K562 (cell line): ENCODE measurements at regions not wholly inside any gene's neighbourhood (a gene's known extent, or its start where the extent isn't known, plus 50 kb on each side); places are given as distances from the start of the nearest gene placed in this dataset.

ENCODE experiments used
- ATAC-seq: fragments of 200-7000 bp; cut with Tn5 transposase; 3 replicates; pipeline ENCODE4 v1.9.1; 2020; ENCODE audit warnings: moderate library complexity
- BruUV-seq: library from RNA; stranded (reverse); fragments of 400-500 nt; replicated peaks from 2 replicates; lab custom pipeline; 2021; lab: Mats Ljungman, UMichigan
- CTCF ChIA-PET: fragments of 300-600 bp; formaldehyde crosslinking; extraction: SDS; loops from one replicate; lab custom pipeline; 2021; ENCODE audit warnings: low intra/inter-chr PET ratio; lab: Yijun Ruan, JAX
- POLR2A ChIA-PET: fragments of 300-600, 350-650 bp; sonication (Branson Sonifier 250); formaldehyde crosslinking; extraction: SDS; loops from one replicate; lab custom pipeline; 2021; ENCODE audit warnings: antibody characterized with exemption, inconsistent platforms; lab: Yijun Ruan, JAX
- DNase-seq, 4 experiments: peaks; one replicate each; pipeline versions ENCODE4 v3.0.0 to v3.0.0-alpha.2; 2011 to 2018; ENCODE audit warnings: low spot score in 3 of 4, mixed read lengths in 3 of 4; ENCODE audit errors: extremely low read depth in 1 of 4
- FAIRE-seq: peaks from 2 replicates; lab custom pipeline; 2011; peaks lifted over from hg19 to GRCh38; lab: Jason Lieb, UNC
- H2AFZ ChIP-seq: 2 replicates; pipeline ENCODE4 v1.6.0; 2011; ENCODE audit warnings: low read depth, low read length, control low read depth, inconsistent platforms
- H3K27ac ChIP-seq: fragments of 200-600 bp; 3 replicates; pipeline ENCODE4 v1.8.0; 2011; ENCODE audit warnings: low read depth, mild to moderate bottlenecking, control low read depth, inconsistent platforms, low read length, moderate library complexity, mixed read lengths; ENCODE audit errors: extremely low read depth
- H3K27me3 ChIP-seq, 2 experiments: fragments of 300-600 bp in 1 of 2; 2 replicates in 1 of 2; 3 replicates in 1 of 2; pipeline versions ENCODE4 v1.6.0 to v1.8.0; 2011; ENCODE audit warnings: inconsistent platforms in 2 of 2, low read length in 2 of 2, mild to moderate bottlenecking in 1 of 2, mixed read lengths in 1 of 2, moderate library complexity in 1 of 2; ENCODE audit not compliant: control insufficient read depth in 2 of 2, insufficient read depth in 2 of 2
- H3K36me3 ChIP-seq: fragments of 300-600 bp; 3 replicates; pipeline ENCODE4 v1.8.0; 2011; ENCODE audit warnings: mild to moderate bottlenecking, low read length, inconsistent platforms; ENCODE audit not compliant: control insufficient read depth, insufficient read depth
- H3K4me1 ChIP-seq, 2 experiments: fragments of 200-600 bp in 1 of 2; replicated peaks in 1 of 2; 2 replicates in 1 of 2; 3 replicates in 1 of 2; pipeline versions ENCODE4 v1.5.1 to v1.8.0; 2011; ENCODE audit warnings: inconsistent platforms in 2 of 2, low read length in 2 of 2, mild to moderate bottlenecking in 1 of 2, mixed read lengths in 1 of 2, moderate library complexity in 1 of 2; ENCODE audit not compliant: control insufficient read depth in 2 of 2, insufficient read depth in 2 of 2
- H3K4me2 ChIP-seq: 2 replicates; pipeline ENCODE4 v1.6.1; 2011; ENCODE audit warnings: low read length, control low read depth, inconsistent platforms, mixed read lengths; ENCODE audit not compliant: insufficient read depth
- H3K4me3 ChIP-seq: fragments of 200-600 bp; sonication (generic), shearing (Covaris generic); 2 replicates; pipeline ENCODE4 v1.5.1; 2016; ENCODE audit warnings: control low read depth, inconsistent platforms
- H3K79me2 ChIP-seq: fragments of 200-600 bp; 3 replicates; pipeline ENCODE4 v1.8.0; 2011; ENCODE audit warnings: low read length, inconsistent platforms; ENCODE audit not compliant: control insufficient read depth, insufficient read depth
- H3K9ac ChIP-seq, 2 experiments: 2 replicates each; pipeline versions ENCODE4 v1.6.0 to v1.6.1; 2011; ENCODE audit warnings: low read depth in 2 of 2, low read length in 2 of 2, control low read depth in 1 of 2, inconsistent platforms in 1 of 2, mild to moderate bottlenecking in 1 of 2, mixed read lengths in 1 of 2; ENCODE audit not compliant: insufficient read depth in 1 of 2
- H3K9me1 ChIP-seq: one replicate; pipeline ENCODE4 v1.6.0; 2011; ENCODE audit warnings: inconsistent platforms, mild to moderate bottlenecking, low read length, moderate library complexity; ENCODE audit not compliant: control insufficient read depth, insufficient read depth
- H3K9me3 ChIP-seq: replicated peaks from 2 replicates; pipeline ENCODE4 v1.5.1; 2011; ENCODE audit warnings: low read depth, low read length, inconsistent platforms; ENCODE audit not compliant: control insufficient read depth, insufficient read depth
- H4K20me1 ChIP-seq: replicated peaks from 2 replicates; pipeline ENCODE4 v1.6.1; 2011; ENCODE audit warnings: low read length, inconsistent platforms, mixed read lengths; ENCODE audit not compliant: control insufficient read depth, insufficient read depth
- ARID1B ChIP-seq: fragments of 450-650 bp; IDR thresholded peaks from 2 replicates; pipeline ENCODE4 v1.6.1; 2016; ENCODE audit warnings: antibody characterized with exemption, mild to moderate bottlenecking, inconsistent platforms
- BDP1 ChIP-seq: IDR thresholded peaks from 3 replicates; pipeline ENCODE4 v1.6.1; 2011; ENCODE audit not compliant: insufficient read length, insufficient read depth
- GTF2E2 ChIP-seq: fragments of 200-800 bp; sonication (Bioruptor generic); IDR thresholded peaks from 2 replicates; pipeline ENCODE4 v1.6.1; 2016; ENCODE audit warnings: missing genetic modification characterization, missing compliant biosample characterization
- NCOA6 ChIP-seq: fragments of 450-650 bp; IDR thresholded peaks from 2 replicates; pipeline ENCODE4 v1.6.1; 2017; ENCODE audit warnings: mild to moderate bottlenecking
- PRPF4 ChIP-seq: fragments of 200-400 bp; formaldehyde crosslinking; IDR thresholded peaks from one replicate; pipeline ENCODE4 v1.6.1; 2017; ENCODE audit warnings: low read length, low read depth, mild to moderate bottlenecking; ENCODE audit not compliant: insufficient read depth, poor library complexity, severe bottlenecking
- RBM39 ChIP-seq: fragments of 200-400 bp; formaldehyde crosslinking; optimal IDR thresholded peaks from 2 replicates; pipeline ENCODE3; 2018; ENCODE audit warnings: low read depth, low read length
- SMC3 ChIP-seq: conservative IDR thresholded peaks from 2 replicates; pipeline ENCODE4 v1.6.1; 2011; ENCODE audit warnings: low read depth, low read length, improper control_type of control experiment; ENCODE audit not compliant: insufficient read depth
- TARDBP ChIP-seq: fragments of 450-650 bp; IDR thresholded peaks from 2 replicates; pipeline ENCODE4 v1.6.1; 2016
- TRIM28 ChIP-seq: fragments of 450-650 bp; IDR thresholded peaks from 2 replicates; pipeline ENCODE4 v1.6.1; 2017
- ZFP1 ChIP-seq: fragments of 450-650 bp; formaldehyde crosslinking; IDR thresholded peaks from 2 replicates; pipeline ENCODE4 v1.4.0; 2020; ENCODE audit warnings: mild to moderate bottlenecking, mixed read lengths
- ZNF224 ChIP-seq: sonication (generic); formaldehyde crosslinking; IDR thresholded peaks from 2 replicates; pipeline ENCODE4 v1.8.0; 2022; ENCODE audit warnings: mild to moderate bottlenecking, missing genetic modification reagents
- ZNF23 ChIP-seq: fragments of 250-450 bp; sonication (Bioruptor Pico); IDR thresholded peaks from 2 replicates; pipeline ENCODE4 v1.4.0; 2020; ENCODE audit warnings: mild to moderate bottlenecking
- ZNF232 ChIP-seq: sonication (generic); formaldehyde crosslinking; IDR thresholded peaks from 2 replicates; pipeline ENCODE4 v1.8.0; 2022; ENCODE audit warnings: mild to moderate bottlenecking, missing genetic modification reagents
- ZNF274 ChIP-seq: IDR thresholded peaks from 2 replicates; pipeline ENCODE4 v1.6.1; 2011; ENCODE audit warnings: low read depth, mild to moderate bottlenecking, low read length, moderate library complexity, borderline replicate concordance
- ZNF551 ChIP-seq: fragments of 250-450 bp; sonication (Bioruptor Pico); IDR thresholded peaks from 2 replicates; pipeline ENCODE4 v1.5.0; 2021; ENCODE audit warnings: mild to moderate bottlenecking, moderate library complexity
- WGBS: fragments of 100-300 bp; shearing (Covaris generic); methylation state at CpG from one replicate; pipeline ENCODE4 v1.1.6; 2016; ENCODE audit warnings: low coverage, mixed read lengths; ENCODE audit not compliant: insufficient coverage; ENCODE audit errors: missing lambda C conversion rate; 5-methylcytosine and 5-hydroxymethylcytosine counted together
- in situ Hi-C: fragments of 300-500 bp; cut with MboI; formaldehyde crosslinking; loops from 4 replicates; pipeline ENCODE4 v1.15.0; 2018; ENCODE audit warnings: inconsistent platforms, mixed read lengths
- intact Hi-C: fragments of 100-400 bp; cut with micrococcal nuclease; formaldehyde crosslinking; loops from 2 replicates; pipeline ENCODE4 v1.14.2; 2022
- TF ChIP-seq, protein P1 (sequence below): sonication (generic); formaldehyde crosslinking; IDR thresholded peaks from 2 replicates; pipeline ENCODE4 v1.8.0; 2022; ENCODE audit warnings: mild to moderate bottlenecking, low read depth, missing genetic modification reagents
- TF ChIP-seq, protein P2 (sequence below), 2 experiments: fragments of 450-650 bp in 1 of 2; sonication (generic) in 1 of 2; formaldehyde crosslinking; conservative IDR thresholded peaks; 2 replicates each; pipeline versions ENCODE4 v1.4.0 to v1.8.1; 2020 to 2022; ENCODE audit warnings: mild to moderate bottlenecking in 1 of 2, missing genetic modification reagents in 1 of 2
- TF ChIP-seq, protein P3 (sequence below): fragments of 250-450 bp; sonication (Bioruptor Pico); IDR thresholded peaks from 2 replicates; pipeline ENCODE4 v1.4.0; 2020; ENCODE audit warnings: borderline replicate concordance
- TF ChIP-seq, protein P4 (sequence below): sonication (generic); formaldehyde crosslinking; IDR thresholded peaks from 2 replicates; pipeline ENCODE4 v1.8.1; 2023; ENCODE audit warnings: mild to moderate bottlenecking, missing genetic modification reagents

DNA sequence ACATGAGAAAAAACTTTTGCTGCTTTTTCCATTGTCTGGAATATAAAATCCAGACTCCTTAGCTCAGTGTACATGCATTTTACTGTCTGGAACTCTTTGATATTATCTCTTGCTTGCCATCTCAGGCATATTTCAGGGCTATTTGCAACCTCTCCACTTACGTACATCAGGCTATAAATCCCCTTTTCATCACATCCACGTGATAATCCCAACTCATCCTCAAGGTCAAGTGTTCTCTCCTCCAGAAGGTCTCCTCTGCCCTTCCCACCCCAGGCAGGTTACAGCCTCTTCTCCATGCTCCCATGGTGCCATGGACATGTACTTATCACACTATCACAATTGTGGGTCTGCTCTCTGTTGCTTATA lies 202.5 kb upstream of the RBMS1 start:
- H3K9me3 ChIP-seq, result no peaks in the 10 kb centered on the region; the same call in 1 of the 2 replicates
- H3K36me3 ChIP-seq, result no peaks in the 10 kb centered on the region
- H3K79me2 ChIP-seq, result no peaks in the 10 kb centered on the region
- H3K27ac ChIP-seq, result no peak overlapping the region
- intact Hi-C loops (no loop called here), in situ Hi-C loops (no loop called here)
- H2AFZ ChIP-seq, result no peak overlapping the region
- ChIA-PET POLR2A (no interaction called here), CTCF (no interaction called here)
- DNase-seq, result no peak
- no peaks in the 10 kb centered on the region for H4K20me1 ChIP-seq
- no peaks in the 10 kb centered on the region for H3K9me1 ChIP-seq
- ATAC-seq, result no peak
- no peak overlapping the region for H3K4me2 ChIP-seq
- no peak overlapping the region for H3K4me3 ChIP-seq
- BruUV-seq, result no TSS peak
- TF ChIP-seq TARDBP (no peak), ZNF274 (no peak), GTF2E2 (no peak), TRIM28 (no peak), BDP1 (no peak), ARID1B (no peak), ZNF224 (no peak), ZFP1 (CRISPR knock-in tag) (no peak), SMC3 (no peak), ZNF551 (CRISPR knock-in tag) (no peak), PRPF4 (no peak), ZNF23 (CRISPR knock-in tag) (no peak), RBM39 (no peak), ZNF232 (CRISPR knock-in tag) (no peak), NCOA6 (no peak)
- TF ChIP-seq, protein P1, sequence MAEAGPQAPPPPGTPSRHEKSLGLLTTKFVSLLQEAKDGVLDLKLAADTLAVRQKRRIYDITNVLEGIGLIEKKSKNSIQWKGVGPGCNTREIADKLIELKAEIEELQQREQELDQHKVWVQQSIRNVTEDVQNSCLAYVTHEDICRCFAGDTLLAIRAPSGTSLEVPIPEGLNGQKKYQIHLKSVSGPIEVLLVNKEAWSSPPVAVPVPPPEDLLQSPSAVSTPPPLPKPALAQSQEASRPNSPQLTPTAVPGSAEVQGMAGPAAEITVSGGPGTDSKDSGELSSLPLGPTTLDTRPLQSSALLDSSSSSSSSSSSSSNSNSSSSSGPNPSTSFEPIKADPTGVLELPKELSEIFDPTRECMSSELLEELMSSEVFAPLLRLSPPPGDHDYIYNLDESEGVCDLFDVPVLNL (CRISPR knock-in tag), result no peak
- TF ChIP-seq, protein P2, sequence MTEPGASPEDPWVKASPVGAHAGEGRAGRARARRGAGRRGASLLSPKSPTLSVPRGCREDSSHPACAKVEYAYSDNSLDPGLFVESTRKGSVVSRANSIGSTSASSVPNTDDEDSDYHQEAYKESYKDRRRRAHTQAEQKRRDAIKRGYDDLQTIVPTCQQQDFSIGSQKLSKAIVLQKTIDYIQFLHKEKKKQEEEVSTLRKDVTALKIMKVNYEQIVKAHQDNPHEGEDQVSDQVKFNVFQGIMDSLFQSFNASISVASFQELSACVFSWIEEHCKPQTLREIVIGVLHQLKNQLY (CRISPR knock-in tag; conservative IDR thresholded peaks at IDR 0.05), result no peak
- TF ChIP-seq, protein P3, sequence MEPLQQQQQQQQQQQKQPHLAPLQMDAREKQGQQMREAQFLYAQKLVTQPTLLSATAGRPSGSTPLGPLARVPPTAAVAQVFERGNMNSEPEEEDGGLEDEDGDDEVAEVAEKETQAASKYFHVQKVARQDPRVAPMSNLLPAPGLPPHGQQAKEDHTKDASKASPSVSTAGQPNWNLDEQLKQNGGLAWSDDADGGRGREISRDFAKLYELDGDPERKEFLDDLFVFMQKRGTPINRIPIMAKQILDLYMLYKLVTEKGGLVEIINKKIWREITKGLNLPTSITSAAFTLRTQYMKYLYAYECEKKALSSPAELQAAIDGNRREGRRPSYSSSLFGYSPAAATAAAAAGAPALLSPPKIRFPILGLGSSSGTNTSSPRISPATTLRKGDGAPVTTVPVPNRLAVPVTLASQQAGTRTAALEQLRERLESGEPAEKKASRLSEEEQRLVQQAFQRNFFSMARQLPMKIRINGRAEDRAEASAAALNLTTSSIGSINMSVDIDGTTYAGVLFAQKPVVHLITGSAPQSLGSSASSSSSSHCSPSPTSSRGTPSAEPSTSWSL (CRISPR knock-in tag), result no peak
- TF ChIP-seq, protein P4, sequence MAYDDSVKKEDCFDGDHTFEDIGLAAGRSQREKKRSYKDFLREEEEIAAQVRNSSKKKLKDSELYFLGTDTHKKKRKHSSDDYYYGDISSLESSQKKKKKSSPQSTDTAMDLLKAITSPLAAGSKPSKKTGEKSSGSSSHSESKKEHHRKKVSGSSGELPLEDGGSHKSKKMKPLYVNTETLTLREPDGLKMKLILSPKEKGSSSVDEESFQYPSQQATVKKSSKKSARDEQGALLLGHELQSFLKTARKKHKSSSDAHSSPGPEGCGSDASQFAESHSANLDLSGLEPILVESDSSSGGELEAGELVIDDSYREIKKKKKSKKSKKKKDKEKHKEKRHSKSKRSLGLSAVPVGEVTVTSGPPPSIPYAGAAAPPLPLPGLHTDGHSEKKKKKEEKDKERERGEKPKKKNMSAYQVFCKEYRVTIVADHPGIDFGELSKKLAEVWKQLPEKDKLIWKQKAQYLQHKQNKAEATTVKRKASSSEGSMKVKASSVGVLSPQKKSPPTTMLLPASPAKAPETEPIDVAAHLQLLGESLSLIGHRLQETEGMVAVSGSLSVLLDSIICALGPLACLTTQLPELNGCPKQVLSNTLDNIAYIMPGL (CRISPR knock-in tag), result no peak
- no peaks in the 10 kb centered on the region for H3K4me1 ChIP-seq
- 0% methylated on average over 2 of the region's 2 CpGs for WGBS
- no peak for FAIRE-seq
- no peaks in the 10 kb centered on the region for H3K27me3 ChIP-seq
- H3K9ac ChIP-seq, result no peak overlapping the region
